Activated B cell treated with CpG ODN at 0.5 μM for 24 hours (primary cell): ENCODE measurements at regions not wholly inside any gene's neighbourhood (a gene's known extent, or its start where the extent isn't known, plus 50 kb on each side); places are given as distances from the start of the nearest gene placed in this dataset.

Experiments used
- ATAC-seq: fragments of 200-7000 bp; cut with Tn5 transposase; one replicate; pipeline ENCODE4 v1.10.0; 2021; ENCODE audit warnings: low read depth, mild to moderate bottlenecking, moderate library complexity
- CTCF ChIA-PET: fragments of 350-600 bp; sonication (Branson Sonifier 250); formaldehyde crosslinking; loops from one replicate; lab custom pipeline; 2021; ENCODE audit warnings: antibody characterized with exemption; lab: Charles Lee
- POLR2A ChIA-PET: fragments of 350-600 bp; sonication (Branson Sonifier 250); formaldehyde crosslinking; loops from one replicate; lab custom pipeline; 2021; ENCODE audit warnings: antibody characterized with exemption; lab: Charles Lee
- DNase-seq: peaks from one replicate; pipeline ENCODE4 v3.0.0; 2022
- H3K27ac Mint-ChIP-seq: one replicate; pipeline ENCODE4 v1.8.0; 2020; ENCODE audit warnings: mixed read lengths
- H3K27me3 Mint-ChIP-seq: one replicate; pipeline ENCODE4 v1.8.0; 2021; ENCODE audit warnings: mixed read lengths
- H3K36me3 Mint-ChIP-seq: one replicate; pipeline ENCODE4 v1.8.0; 2021; ENCODE audit warnings: low read depth, mixed read lengths
- H3K4me1 Mint-ChIP-seq: one replicate; pipeline ENCODE4 v1.8.0; 2021; ENCODE audit warnings: mixed read lengths
- H3K4me3 Mint-ChIP-seq: one replicate; pipeline ENCODE4 v1.8.0; 2020; ENCODE audit warnings: mild to moderate bottlenecking, mixed read lengths
- H3K9me3 Mint-ChIP-seq: one replicate; pipeline ENCODE4 v1.8.0; 2020; ENCODE audit warnings: mixed read lengths
- intact Hi-C: fragments of 100-400 bp; cut with micrococcal nuclease; formaldehyde crosslinking; loops from one replicate; pipeline ENCODE4 v1.15.1; 2024
- TF ChIP-seq, protein P1 (sequence below): fragments of 200-600 bp; IDR thresholded peaks from one replicate; pipeline ENCODE4 v1.8.0; 2022; ENCODE audit warnings: antibody characterized with exemption, mild to moderate bottlenecking

GRCh38 chr13:58908019-58908679 is 1255.6 kb downstream of the DIAPH3 start:
- Mint-ChIP-seq H3K36me3 (no peaks in the 10 kb centered on the region), H3K27ac (no peak overlapping the region), H3K9me3 (peaks cover 2% of the 10 kb centered on the region), H3K27me3 (no peaks in the 10 kb centered on the region), H3K4me1 (no peaks in the 10 kb centered on the region), H3K4me3 (no peak overlapping the region)
- DNase-seq (no peak), ATAC-seq (no peak)
- intact Hi-C loops = no loop called here
- ChIA-PET CTCF (no interaction called here), POLR2A (no interaction called here)
- TF ChIP-seq, protein P1, sequence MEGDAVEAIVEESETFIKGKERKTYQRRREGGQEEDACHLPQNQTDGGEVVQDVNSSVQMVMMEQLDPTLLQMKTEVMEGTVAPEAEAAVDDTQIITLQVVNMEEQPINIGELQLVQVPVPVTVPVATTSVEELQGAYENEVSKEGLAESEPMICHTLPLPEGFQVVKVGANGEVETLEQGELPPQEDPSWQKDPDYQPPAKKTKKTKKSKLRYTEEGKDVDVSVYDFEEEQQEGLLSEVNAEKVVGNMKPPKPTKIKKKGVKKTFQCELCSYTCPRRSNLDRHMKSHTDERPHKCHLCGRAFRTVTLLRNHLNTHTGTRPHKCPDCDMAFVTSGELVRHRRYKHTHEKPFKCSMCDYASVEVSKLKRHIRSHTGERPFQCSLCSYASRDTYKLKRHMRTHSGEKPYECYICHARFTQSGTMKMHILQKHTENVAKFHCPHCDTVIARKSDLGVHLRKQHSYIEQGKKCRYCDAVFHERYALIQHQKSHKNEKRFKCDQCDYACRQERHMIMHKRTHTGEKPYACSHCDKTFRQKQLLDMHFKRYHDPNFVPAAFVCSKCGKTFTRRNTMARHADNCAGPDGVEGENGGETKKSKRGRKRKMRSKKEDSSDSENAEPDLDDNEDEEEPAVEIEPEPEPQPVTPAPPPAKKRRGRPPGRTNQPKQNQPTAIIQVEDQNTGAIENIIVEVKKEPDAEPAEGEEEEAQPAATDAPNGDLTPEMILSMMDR = no peak

- TF ChIP-seq, protein P1 = no peak
- H3K4me3 Mint-ChIP-seq = no peak overlapping the region
- POLR2A ChIA-PET = no interaction called here
- no peaks in the 10 kb centered on the region for H3K36me3 Mint-ChIP-seq
- H3K4me1 Mint-ChIP-seq = no peaks in the 10 kb centered on the region
- intact Hi-C loops = no loop called here
- ATAC-seq = no peak
- H3K27ac Mint-ChIP-seq = no peak overlapping the region
- no peak for DNase-seq
- CTCF ChIA-PET = no interaction called here
- peaks cover 5% of the 10 kb centered on the region for H3K9me3 Mint-ChIP-seq
- no peaks in the 10 kb centered on the region for H3K27me3 Mint-ChIP-seq
These were observed 1244.2 kb downstream of the DIAPH3 start for GRCh38 chr13:58919551-58919950.

DNA sequence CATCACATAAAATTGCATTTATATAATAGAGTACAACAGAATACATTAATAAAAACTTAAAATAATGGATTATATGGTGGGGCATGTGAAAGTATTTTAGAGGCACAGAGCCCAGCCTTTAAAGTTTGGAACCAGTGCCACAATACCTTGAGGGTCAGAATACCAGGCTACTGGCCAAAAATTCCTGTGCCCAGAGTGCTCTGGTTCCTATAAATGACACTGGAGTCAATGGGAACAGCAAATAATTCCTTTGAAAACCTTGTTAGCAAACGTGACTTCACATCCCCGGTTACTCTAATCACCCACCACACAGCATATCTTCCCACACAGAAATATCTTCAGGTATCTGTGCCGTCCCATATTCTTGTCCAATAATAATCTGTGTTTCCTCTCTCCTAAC is 1242.6 kb downstream of the DIAPH3 start:
- DNase-seq = no peak
- H3K27me3 Mint-ChIP-seq = no peaks in the 10 kb centered on the region
- H3K4me1 Mint-ChIP-seq = no peaks in the 10 kb centered on the region
- H3K27ac Mint-ChIP-seq = no peak overlapping the region
- peaks cover 9% of the 10 kb centered on the region for H3K9me3 Mint-ChIP-seq
- intact Hi-C loops = no loop called here
- TF ChIP-seq, protein P1 = no peak
- no peak overlapping the region for H3K4me3 Mint-ChIP-seq
- POLR2A ChIA-PET = no interaction called here
- CTCF ChIA-PET = no interaction called here
- no peak for ATAC-seq
- H3K36me3 Mint-ChIP-seq = no peaks in the 10 kb centered on the region

DNA sequence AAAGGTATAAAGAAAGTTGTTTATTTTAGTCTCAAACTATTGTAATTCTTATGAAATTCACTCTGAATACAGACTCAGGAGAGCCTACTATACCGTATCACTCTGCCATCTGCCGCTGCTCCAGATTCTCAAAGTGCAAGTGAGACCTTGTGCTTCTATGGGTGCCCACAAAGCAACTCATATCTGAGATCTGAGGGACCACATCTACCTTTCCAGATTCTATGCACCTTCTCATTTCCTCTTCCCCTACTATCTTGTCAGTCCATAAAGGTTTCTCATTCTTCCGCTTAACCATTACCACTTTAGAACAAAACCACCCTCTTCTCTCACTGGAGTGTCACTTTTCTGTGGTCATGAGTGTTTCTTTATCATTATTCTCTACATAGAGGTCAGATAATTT is 1236.9 kb downstream of the DIAPH3 start:
- Mint-ChIP-seq H3K9me3 (peaks cover 6% of the 10 kb centered on the region), H3K27ac (no peak overlapping the region), H3K36me3 (no peaks in the 10 kb centered on the region), H3K4me1 (no peaks in the 10 kb centered on the region), H3K27me3 (no peaks in the 10 kb centered on the region), H3K4me3 (no peak overlapping the region)
- ATAC-seq (no peak), DNase-seq (no peak)
- intact Hi-C loops = no loop called here
- POLR2A ChIA-PET = no interaction called here
- CTCF ChIA-PET = no interaction called here
- TF ChIP-seq, protein P1 = no peak

- CTCF ChIA-PET = no interaction called here
- no peak overlapping the region for H3K27ac Mint-ChIP-seq
- intact Hi-C loops = no loop called here
- no peaks in the 10 kb centered on the region for H3K27me3 Mint-ChIP-seq
- H3K4me3 Mint-ChIP-seq = no peak overlapping the region
- DNase-seq (no peak), ATAC-seq (no peak)
- H3K9me3 Mint-ChIP-seq = peaks cover 2% of the 10 kb centered on the region
- TF ChIP-seq, protein P1 = no peak
- POLR2A ChIA-PET = no interaction called here
- no peaks in the 10 kb centered on the region for H3K4me1 Mint-ChIP-seq
- no peaks in the 10 kb centered on the region for H3K36me3 Mint-ChIP-seq
These were observed 1230.3 kb downstream of the DIAPH3 start for GRCh38 chr13:58933475-58933874.
